ENCODE measurements at regions not wholly inside any gene's neighbourhood (a gene's known extent, or its start where the extent isn't known, plus 50 kb on each side); places are given as distances from the start of the nearest gene placed in this dataset.
"Not testable (repeated sequence)": the region's sequence is repeated elsewhere in the genome, so short reads cannot be mapped to it uniquely, and the experiment has no call there.

DNA sequence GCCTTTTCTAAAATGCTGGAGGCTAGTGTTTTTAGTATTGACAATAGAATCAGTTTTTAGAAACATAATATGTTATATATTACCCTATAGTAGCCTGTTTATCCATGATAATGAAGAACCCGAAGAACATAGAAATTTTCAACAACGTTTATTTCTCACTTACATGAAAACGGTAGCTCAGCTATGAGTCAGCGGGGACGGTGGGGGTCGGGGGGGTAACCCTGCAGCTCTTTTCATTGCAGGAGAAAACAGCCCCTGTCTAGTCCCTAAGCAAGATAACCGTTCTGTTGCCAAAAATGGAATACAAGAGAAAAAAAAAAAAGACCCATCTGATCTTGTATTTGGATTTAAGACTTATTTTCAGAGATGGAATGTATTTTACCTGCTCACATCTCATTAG is 1758.4 kb upstream of the AGA start:
- no peak overlapping the region for H3K27ac ChIP-seq (ENCODE audit: low read depth, low read length)
- WGBS, 3 donors: 66 to 81% (median 81%) methylated on average over 7 of the region's 7 CpGs

DNA sequence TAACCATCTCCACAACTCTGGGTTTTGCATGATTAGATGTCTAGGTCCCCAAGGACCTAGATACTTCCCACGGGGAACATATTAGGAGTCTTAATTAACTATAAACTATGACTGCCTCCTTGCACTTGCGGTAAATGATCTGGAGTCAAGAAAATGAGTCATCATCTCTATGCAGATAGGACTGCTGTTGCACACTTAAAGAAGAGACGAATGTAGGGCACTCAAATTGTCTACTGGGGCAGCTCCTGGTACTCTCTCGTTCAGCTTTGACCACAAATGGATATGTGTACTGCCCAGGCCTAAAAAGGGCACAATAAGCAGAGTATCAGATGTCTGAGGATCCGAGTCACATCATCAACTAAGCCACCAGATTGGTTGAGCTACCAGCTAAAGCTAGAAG is 1783.4 kb upstream of the AGA start:
- H3K27ac ChIP-seq (ENCODE audit: low read depth, low read length): no peak overlapping the region
- 56 to 76% (median 74%) methylated on average over 5 of the region's 5 CpGs for WGBS, 3 donors

DNA sequence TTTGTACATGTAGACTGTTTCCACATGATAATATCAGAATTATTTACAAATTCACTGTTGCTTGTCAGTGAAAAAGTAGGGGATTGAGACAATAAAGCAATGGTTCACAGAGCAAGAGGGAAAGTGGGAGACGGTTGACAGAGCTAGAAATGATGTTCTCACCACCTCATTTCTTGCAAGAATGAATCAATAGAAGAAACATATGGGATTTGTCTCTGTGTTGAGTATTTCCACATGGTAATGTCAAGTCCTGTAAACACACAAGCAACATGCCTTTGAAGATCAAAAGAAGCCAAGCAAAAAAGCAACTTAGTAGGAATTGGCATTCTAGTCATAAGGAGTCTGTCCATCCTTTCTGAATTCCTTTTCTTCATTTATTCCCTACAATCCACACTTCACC is 1806.6 kb upstream of the AGA start:
- 41 to 51% (median 44%) methylated on average over 1 of the region's 1 CpG for WGBS, 3 donors
- no peak overlapping the region for H3K27ac ChIP-seq (ENCODE audit: low read depth, low read length)

DNA sequence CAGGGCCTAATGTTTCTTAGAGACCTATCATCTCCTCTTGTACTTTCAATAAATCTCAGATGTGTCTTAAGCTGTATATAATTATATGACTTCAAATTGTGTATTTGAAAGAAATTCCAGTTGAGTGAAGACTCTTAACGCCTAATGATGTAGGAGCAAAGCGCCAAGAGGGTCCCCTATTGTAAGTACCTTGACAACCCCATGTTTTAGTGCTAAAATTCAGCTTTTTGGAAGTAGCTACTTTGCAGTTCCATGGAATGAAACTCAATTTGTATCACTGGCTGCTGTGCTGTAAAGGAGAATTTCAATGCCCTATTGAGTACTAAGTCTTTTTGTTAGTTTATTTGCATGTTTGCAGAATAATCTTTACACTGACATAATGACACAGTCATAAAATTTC is 1826.6 kb upstream of the AGA start:
- no peak overlapping the region for H3K27ac ChIP-seq (ENCODE audit: low read depth, low read length)
- 72 to 86% (median 80%) methylated on average over 2 of the region's 2 CpGs for WGBS, 3 donors

DNA sequence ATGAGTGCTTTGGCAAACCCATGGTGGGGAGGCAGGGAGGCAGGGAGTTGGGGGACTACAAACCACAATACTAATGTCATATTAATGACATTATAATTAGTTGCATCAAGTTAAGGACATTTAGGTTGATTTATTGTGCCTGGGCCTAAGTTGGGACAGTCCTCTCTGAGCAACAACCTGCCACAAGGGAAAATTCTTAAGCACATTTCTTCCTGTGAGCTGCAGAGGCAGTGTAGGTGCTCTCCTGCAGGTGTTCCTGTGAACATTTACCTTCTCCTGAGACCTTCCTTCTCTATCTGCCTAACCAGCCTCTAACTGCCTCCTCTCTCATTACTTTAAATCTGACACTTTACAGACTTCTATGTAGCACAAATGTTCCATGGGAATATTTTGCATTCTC is 1830.0 kb upstream of the AGA start:
- H3K27ac ChIP-seq (ENCODE audit: low read depth, low read length): no peak overlapping the region

DNA sequence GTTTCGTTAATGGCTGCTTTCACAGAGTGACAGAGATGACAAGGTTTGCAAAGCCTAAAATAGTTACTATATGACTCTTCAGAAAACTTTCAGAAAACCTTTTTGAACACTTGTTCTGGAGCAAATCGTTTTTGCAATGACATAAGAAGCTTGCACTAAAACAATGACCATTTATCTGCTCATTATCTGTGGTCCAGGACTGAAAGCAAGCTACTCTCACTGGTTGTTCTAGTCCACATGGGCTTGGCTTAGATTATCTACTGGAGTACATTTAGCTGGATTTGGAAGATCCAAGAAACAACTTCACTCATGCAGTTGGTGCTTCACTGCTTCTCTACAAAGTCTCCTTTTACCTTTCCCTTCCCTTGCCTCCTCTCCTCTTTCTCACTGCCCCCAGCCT is 1836.4 kb upstream of the AGA start:
- no peak overlapping the region for H3K27ac ChIP-seq (ENCODE audit: low read depth, low read length)
- 33 to 54% (median 52%) methylated on average over 2 of the region's 2 CpGs for WGBS, 3 donors

DNA sequence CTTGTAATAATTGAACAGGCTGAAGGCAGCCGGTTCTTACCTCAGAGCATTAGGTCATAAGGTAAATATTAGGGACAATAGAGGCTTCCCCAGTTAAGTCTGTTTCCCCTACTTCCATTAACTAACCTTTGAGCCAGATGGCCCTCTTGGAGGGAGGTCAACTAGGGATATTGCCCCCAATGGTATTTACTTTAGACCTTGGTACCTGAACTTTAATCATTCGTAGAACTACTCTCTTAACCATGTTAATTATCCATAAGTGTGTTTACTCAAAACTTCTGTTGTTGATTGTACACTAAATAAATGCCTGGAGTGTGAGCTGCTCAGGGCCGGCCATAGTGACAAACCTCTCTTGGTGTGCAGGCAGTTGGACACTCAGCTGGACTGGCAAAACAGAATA is 1843.5 kb upstream of the AGA start:
- WGBS, 3 donors: 45 to 73% (median 70%) methylated on average over 3 of the region's 3 CpGs
- no peak overlapping the region for H3K27ac ChIP-seq (ENCODE audit: low read depth, low read length)

DNA sequence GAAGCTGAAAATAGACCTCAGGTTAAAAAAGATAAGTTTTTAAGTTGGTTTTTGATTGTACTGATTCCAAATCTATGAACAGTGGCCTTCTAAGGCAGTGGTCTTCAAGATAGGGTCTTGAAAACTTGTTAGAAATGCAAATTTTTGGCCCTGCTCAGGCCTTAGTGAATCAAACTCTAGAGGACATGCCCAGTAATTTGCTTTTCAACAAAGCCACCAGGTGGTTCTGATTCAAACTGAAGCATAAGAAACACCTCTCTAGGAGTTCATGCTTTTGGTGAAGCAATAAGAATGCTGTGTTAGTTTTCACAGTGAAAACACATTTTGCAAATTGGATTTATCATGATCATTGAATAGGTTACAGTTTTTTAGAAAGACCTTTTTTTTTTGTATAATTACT is 1849.4 kb upstream of the AGA start:
- no peak overlapping the region for H3K27ac ChIP-seq (ENCODE audit: low read depth, low read length)

DNA sequence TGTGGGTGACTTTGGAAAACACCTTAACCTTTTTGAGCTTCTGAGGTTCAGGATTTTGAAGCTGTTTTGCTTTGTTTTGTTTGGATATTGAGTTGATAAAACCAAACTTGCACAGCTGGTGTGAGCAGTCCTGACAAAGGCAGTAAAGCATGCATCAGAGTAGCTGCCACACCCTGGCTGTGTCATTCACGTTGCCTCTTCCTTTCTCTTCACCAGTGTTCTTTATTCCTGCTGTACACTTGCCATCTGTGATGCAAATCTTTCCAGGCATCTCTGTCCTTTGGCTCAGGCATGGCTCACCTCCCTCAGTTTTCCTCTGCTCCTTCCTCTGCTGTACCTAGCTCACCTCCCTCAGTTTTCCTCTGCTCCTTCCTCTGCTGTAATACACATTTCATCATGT is 1850.2 kb upstream of the AGA start:
- H3K27ac ChIP-seq (ENCODE audit: low read depth, low read length): no peak overlapping the region
- WGBS, 3 donors: 20 to 45% (median 35%) methylated on average over 1 of the region's 1 CpG

DNA sequence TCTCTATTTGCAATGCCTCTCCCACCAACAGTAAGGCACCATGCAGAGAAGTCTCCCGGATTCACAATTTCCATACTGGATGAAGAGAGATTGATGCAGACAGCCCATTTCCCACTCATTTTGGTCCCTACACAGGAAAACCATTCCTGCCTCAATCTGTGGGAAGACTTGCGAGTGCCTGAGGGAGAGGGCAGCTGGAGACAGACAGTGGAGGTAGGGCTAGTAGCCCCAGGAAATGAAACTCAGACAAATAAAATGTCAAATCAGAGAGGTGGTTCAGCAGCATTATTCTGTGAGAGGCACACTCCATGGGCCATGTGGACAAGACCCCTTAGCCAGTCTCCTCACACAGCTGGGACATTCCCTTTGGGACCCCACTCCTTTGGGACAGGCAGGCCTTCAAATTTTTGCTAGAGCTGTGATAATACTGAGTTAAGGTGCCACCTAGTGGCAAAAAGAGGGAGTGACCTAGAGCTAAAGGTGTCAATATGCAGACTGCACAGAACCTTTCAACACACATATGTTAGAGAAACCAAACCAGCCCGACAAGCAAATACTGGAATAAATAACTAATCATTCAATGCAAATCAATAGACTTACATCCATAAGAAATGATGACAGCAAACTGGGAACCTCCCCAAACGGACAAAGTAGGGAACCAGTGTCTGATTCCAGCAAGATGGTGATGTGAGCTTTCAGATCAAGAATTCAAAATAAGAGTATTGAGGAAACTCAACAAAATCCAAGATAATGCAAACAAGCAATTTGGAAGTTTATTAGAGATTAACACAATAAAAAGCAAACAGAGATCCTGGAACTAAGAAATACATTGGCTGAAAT is 1865.3 kb upstream of the AGA start:
- no peak overlapping the region for H3K27ac ChIP-seq (ENCODE audit: low read depth, low read length)
- 52 to 77% (median 75%) methylated on average over 4 of the region's 4 CpGs for WGBS, 3 donors

DNA sequence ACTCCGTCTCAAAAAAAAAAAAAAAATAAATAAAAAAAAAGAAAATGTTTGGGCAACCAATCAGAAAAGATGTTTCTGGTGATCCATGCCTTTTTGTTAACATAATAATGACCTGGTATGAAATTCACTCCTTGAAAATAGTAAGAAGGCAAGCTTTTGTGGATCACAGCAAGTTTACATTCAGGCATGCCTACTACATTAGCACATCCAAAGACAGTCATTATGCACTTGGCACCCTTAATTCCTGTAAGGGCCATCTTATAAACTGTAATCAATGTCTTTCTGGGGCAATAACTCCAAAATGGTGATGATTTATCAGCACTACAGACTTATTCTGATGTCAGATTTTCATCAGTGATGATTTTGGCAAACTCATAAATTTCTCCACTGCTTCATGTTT is 1871.6 kb upstream of the AGA start:
- WGBS, 3 donors: 80 to 100% (median 93%) methylated on average over 1 of the region's 1 CpG
- H3K27ac ChIP-seq (ENCODE audit: low read depth, low read length): no peak overlapping the region

DNA sequence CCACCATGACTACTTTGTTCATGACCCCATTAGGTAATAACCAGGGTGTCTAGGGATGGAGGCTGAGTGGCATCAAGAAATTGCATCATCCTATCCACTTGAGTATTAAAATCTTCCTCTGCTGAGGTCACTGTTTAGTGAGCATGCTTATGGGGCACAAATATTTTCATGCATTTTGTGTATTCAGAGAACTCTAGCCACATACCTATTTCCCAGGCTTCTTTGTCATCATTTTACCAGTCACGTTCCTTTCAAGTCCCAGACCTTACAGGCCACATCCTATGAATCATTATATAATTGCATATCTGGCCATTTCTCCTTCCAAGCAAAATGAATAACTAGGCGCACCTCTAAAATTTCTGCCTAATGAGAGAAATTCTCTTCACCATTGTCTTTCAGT is 1882.9 kb upstream of the AGA start:
- 69 to 92% (median 85%) methylated on average over 2 of the region's 2 CpGs for WGBS, 3 donors
- H3K27ac ChIP-seq (ENCODE audit: low read depth, low read length): no peak overlapping the region

DNA sequence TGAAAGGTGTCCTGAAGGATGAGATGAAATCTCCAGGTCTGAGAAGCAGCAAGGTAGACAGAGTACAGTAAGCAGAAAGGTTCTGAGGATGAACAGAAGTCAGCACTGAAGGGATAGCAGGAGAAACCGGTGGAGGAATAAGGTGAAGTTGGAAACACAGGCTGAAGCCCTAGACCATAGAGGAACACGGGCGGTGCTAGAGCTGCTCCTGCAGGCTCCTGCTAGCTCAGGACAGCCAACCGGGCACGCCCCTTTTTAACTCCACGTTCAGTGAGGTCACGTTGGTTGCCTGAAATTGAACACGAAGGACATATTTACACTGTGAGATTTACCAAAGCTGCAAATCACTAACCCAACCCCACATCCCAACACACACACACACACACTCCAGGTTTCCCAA is 1886.4 kb upstream of the AGA start:
- WGBS, 3 donors: 46 to 81% (median 69%) methylated on average over 8 of the region's 8 CpGs
- H3K27ac ChIP-seq (ENCODE audit: low read depth, low read length): no peak overlapping the region

DNA sequence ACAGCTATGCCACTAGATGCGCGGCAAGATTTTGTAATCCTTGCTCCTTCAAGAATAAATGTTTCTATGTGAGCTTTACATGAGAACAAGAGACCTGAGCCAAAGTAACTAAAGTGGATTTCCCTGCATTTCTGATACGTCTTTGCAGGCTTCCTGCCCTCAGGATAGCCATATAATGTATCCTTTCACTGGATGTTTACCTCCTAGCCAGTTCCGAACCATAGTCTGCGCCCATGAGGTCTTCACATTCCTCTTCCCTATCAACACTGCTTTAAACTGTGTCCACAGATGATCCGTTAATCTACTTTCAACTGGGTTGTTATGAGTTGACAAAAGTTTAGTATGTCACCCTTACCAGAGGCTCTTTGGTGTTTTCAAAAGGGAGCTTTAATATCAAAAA is 1889.1 kb upstream of the AGA start:
- H3K27ac ChIP-seq (ENCODE audit: low read depth, low read length): no peak overlapping the region
- 60 to 73% (median 66%) methylated on average over 6 of the region's 6 CpGs for WGBS, 3 donors

DNA sequence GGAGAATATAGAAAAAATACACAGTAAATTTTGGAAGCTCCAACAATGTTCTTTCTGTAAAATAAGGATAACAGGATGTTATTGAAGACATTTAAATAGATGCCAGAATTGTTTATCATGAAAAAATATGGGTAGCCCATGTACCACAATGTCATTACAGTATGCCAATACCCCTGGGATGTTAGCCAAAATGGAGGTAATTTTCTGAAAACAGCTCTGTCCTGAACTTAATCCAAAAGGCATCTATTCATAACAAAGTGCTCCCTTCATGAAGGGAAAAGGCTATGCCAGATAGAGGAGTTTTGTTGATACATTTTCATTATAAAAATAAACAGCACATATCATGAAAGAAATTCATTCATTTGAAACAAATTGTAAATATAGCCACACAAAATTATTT is 1902.6 kb upstream of the AGA start:
- H3K27ac ChIP-seq (ENCODE audit: low read depth, low read length): no peak overlapping the region

DNA sequence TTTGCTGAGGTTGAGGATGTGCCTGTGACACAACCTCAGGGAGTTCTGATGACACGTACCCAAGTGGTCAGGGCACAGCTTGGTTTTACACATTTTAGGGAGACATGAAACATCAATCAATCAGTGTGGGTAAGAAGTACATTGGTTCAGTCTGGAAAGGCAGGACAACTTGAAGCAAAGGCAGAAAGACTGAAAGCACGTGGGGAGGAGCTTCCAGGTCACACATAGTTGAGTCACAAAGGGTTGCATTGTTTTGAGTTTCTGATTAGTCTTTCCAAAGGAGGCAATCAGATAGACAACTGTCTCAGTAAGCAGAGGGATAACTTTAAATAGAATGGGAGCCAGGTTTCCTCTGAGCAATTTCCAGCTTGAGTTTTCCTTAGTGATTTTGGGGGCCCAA is 1910.0 kb upstream of the AGA start:
- no peak overlapping the region for H3K27ac ChIP-seq (ENCODE audit: low read depth, low read length)
- 46 to 65% (median 54%) methylated on average over 2 of the region's 2 CpGs for WGBS, 3 donors

DNA sequence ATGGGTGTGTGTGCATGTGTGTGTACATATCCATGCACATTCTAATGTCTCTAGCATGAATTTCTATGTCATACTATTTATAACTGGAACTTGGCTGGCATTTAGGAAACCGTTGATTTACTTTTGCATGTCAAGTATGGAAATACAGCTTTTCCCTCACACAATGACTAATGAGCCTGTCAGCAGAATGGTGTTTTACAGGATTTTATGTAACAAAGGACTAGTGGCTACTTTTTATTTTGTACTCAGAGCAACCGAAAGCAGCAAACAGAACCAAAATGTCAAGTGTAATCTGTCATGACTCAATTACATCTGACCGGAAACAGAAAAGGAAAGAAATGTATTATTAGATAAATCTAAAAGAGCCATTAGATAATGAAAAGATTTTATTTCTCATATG is 1911.5 kb upstream of the AGA start:
- WGBS, 3 donors: 23 to 43% (median 30%) methylated on average over 3 of the region's 3 CpGs

DNA sequence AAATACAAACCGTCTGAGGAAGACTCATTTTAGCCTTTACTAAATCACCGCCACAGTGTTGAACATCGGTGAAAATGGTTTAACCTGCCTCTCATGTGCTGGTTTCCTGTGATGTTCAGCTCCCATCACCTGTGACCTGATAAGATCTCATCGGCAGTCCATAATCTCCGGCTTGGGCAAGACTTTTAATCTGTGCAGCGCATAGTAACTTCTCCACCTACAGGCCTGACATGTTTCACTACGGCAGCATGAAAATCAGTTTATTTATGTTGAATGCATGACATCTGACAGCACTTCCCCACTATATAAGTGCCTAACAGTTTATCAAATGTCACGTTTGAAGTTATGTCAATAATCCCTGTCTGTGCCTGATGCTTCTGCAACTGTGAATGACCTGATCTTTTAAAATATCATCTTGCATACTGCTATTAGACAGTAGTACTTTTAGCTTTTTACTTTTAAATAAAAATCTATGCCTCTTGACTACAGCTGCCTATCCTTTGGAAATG is 1919.8 kb upstream of the AGA start:
- H3K27ac ChIP-seq (ENCODE audit: low read depth, low read length): no peak overlapping the region
- WGBS, 3 donors: 58 to 64% (median 64%) methylated on average over 8 of the region's 8 CpGs

More for the DNA sequence above, 1911.5 kb upstream of the AGA start:
- no peak overlapping the region for H3K27ac ChIP-seq (ENCODE audit: low read depth, low read length)

DNA sequence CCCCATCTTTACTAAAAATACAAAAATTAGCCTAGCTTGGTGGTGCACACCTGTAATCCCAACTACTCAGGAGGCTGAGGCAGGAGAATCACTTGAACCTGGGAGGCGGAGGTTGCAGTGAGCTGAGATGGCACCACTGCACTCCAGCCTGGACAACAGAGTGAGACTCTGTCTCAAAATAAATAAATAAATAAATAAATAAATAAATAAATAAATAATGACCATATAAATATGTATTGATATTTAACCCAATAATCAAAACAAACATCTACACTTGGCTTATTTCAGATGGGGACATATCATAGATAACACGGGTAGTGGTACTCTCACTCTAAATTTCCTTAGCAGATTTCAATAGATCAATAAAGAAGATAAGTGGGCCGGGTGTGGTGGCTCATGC is 1923.7 kb upstream of the AGA start:
- not testable (repeated sequence) for H3K27ac ChIP-seq (ENCODE audit: low read depth, low read length)
- 85 to 95% (median 93%) methylated on average over 3 of the region's 3 CpGs for WGBS, 3 donors

DNA sequence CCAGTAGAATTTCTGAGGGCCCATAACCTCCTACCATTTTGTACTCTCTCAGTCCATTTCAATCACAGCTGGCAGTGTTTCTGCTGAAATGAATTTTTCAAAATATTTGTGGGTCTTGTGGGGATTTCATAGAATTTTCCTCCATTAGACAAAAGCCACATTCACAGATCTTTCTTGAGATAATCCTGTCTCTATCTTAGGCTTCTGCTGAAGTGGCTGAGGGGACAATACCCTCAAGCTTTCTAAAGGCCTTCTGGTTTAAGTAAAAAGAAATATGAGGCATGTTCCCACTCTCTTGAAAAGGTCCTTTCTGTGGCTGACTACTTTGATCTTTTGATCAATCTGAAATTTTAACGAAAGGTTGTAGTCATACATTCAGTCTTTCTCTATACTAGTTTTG is 1930.0 kb upstream of the AGA start:
- 63 to 88% (median 79%) methylated on average over 1 of the region's 1 CpG for WGBS, 3 donors
- no peak overlapping the region for H3K27ac ChIP-seq (ENCODE audit: low read depth, low read length)

DNA sequence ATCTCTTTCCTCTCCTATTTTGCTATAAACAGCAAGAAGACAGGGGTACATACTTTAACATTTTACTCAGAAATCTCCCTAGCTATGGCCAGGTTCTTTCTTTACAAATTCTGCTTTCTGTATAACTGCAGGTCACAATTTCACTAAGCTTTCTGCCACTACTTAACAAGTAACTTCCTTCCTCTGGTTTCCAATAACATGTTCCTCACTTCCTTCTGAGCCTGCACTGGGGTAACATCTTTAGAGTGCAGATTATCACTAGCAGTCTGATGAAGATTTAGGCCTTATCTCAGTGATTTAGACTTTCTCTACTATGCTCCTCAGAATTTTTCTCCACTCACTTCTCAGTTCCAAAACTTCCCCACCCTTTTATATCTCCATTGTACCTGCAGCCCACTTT is 1930.5 kb upstream of the AGA start:
- no peak overlapping the region for H3K27ac ChIP-seq (ENCODE audit: low read depth, low read length)
